Liver (tissue), 3 donors: ENCODE measurements at regions not wholly inside any gene's neighbourhood (a gene's known extent, or its start where the extent isn't known, plus 50 kb on each side); places are given as distances from the start of the nearest gene placed in this dataset.

Experiments
- JUND ChIP-seq, 2 donors: IDR thresholded peaks; 2 replicates each; pipeline ENCODE4 v1.6.1; 2016; ENCODE audit warnings: antibody characterized with exemption in 2 of 2
- TF ChIP-seq, protein P1 (sequence below): fragments of 150-350 bp; IDR thresholded peaks from 2 replicates; pipeline ENCODE4 v1.5.1; 2017; ENCODE audit warnings: improper control_type of control experiment, low read depth, low read length; ENCODE audit not compliant: missing input control
- donor health status: healthy.
- donor health status: healthy.

- no peak for TF ChIP-seq JUND (IDR thresholded peaks at IDR 0.05)
- TF ChIP-seq, protein P1, sequence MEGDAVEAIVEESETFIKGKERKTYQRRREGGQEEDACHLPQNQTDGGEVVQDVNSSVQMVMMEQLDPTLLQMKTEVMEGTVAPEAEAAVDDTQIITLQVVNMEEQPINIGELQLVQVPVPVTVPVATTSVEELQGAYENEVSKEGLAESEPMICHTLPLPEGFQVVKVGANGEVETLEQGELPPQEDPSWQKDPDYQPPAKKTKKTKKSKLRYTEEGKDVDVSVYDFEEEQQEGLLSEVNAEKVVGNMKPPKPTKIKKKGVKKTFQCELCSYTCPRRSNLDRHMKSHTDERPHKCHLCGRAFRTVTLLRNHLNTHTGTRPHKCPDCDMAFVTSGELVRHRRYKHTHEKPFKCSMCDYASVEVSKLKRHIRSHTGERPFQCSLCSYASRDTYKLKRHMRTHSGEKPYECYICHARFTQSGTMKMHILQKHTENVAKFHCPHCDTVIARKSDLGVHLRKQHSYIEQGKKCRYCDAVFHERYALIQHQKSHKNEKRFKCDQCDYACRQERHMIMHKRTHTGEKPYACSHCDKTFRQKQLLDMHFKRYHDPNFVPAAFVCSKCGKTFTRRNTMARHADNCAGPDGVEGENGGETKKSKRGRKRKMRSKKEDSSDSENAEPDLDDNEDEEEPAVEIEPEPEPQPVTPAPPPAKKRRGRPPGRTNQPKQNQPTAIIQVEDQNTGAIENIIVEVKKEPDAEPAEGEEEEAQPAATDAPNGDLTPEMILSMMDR, result no peak
Measured at GRCh38 chr2:237269138-237269875, 144.7 kb downstream of the COL6A3 start.
